Upper lobe of right lung (tissue), 1 donor: ENCODE measurements at regions not wholly inside any gene's neighbourhood (a gene's known extent, or its start where the extent isn't known, plus 50 kb on each side); places are given as distances from the start of the nearest gene placed in this dataset.
"Not testable (repeated sequence)": the region's sequence is repeated elsewhere in the genome, so short reads cannot be mapped to it uniquely, and the experiment has no call there.

Experiments
- ATAC-seq: fragments of 200-7000 bp; cut with Tn5 transposase; one replicate; pipeline ENCODE4 v1.9.1; 2020; ENCODE audit warnings: mild to moderate bottlenecking, moderate library complexity
- DNase-seq: peaks from one replicate; pipeline ENCODE4 v3.0.0-alpha.2; 2020
- H3K27ac ChIP-seq: fragments of 200-600 bp; one replicate; pipeline ENCODE4 v1.8.0; 2022
- H3K27me3 ChIP-seq: fragments of 200-600 bp; one replicate; pipeline ENCODE4 v1.8.0; 2022; ENCODE audit warnings: mild to moderate bottlenecking
- H3K36me3 ChIP-seq: fragments of 200-600 bp; one replicate; pipeline ENCODE4 v1.8.0; 2022
- H3K4me1 ChIP-seq: fragments of 200-600 bp; one replicate; pipeline ENCODE4 v1.8.0; 2022
- H3K4me3 ChIP-seq: fragments of 200-600 bp; one replicate; pipeline ENCODE4 v1.8.0; 2022; ENCODE audit warnings: mild to moderate bottlenecking
- H3K9me3 ChIP-seq: fragments of 200-600 bp; one replicate; pipeline ENCODE4 v1.8.0; 2022
- CTCF ChIP-seq: fragments of 200-600 bp; IDR thresholded peaks from one replicate; pipeline ENCODE4 v1.8.0; 2022; ENCODE audit warnings: antibody characterized with exemption
- intact Hi-C: fragments of 100-400 bp; cut with DNase I; formaldehyde crosslinking; loops from one replicate; pipeline ENCODE4 v1.11.0; 2022
- donor health status: DM: no; HTN: yes; CAD: no; lungs with severe emphysema.

DNA sequence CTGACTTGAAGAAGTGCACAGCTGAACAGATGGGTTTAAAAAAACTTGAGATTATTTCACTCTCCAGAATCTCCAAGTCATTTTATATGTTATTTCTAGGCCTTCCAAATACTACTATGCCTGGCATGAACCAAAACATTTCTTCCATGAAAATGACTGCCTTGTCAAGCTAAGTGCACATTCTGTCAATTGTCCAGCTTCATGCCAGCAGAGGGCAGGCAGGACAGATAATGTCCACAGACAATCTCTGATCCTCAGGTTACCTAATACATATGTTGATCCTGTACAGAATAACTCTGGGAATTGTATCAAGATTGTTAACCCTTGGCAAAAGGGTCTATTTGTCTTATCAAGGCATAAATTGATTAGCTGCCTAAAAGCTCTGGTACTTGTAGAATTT, 229.5 kb downstream of the AASDHPPT start:
- no peak for ATAC-seq
- no peak for TF ChIP-seq CTCF

DNA sequence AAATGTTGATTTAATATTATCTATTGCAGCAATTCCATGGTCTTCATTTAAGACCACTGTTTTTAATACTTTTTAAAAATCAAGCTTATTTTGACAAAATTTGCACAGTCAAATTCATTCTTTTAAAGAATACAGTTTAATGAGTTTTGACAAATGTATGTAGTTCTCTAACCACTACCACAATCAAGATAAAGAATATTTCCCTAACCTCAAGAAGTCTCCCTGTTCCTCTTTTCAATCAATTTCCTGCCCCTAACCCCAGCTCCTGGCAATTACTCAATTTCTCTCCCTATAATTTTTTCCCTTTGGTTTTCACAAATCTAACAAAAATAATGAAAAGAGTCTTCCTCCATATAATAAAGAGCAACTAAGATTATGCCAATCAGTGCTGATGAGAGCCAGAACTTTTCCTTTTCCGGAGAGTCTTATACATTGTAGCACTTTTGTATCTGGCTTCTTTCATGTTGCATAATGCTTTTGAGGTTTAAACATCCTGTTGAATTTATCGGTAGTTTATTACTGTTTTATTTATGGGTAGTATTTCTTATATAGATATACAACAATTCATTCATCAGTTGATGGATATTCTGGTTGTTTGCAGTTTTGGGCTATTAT, 231.7 kb downstream of the AASDHPPT start:
- H3K4me3 ChIP-seq: no peak overlapping the region
- DNase-seq (no peak), ATAC-seq (no peak)
- intact Hi-C loops: no loop called here
- H3K27me3 ChIP-seq: no peaks in the 10 kb centered on the region
- no peak for TF ChIP-seq CTCF
- H3K27ac ChIP-seq: no peak overlapping the region
- H3K36me3 ChIP-seq: no peaks in the 10 kb centered on the region
- H3K4me1 ChIP-seq: no peaks in the 10 kb centered on the region
- H3K9me3 ChIP-seq: no peaks in the 10 kb centered on the region

More for the DNA sequence above, 229.5 kb downstream of the AASDHPPT start:
- DNase-seq: no peak
- intact Hi-C loops: no loop called here
- no peak overlapping the region for H3K4me3 ChIP-seq
- no peaks in the 10 kb centered on the region for H3K9me3 ChIP-seq
- H3K36me3 ChIP-seq: no peaks in the 10 kb centered on the region
- H3K4me1 ChIP-seq: no peaks in the 10 kb centered on the region
- no peaks in the 10 kb centered on the region for H3K27me3 ChIP-seq
- no peak overlapping the region for H3K27ac ChIP-seq

- no peaks in the 10 kb centered on the region for H3K27me3 ChIP-seq
- H3K4me3 ChIP-seq: no peak overlapping the region
- H3K4me1 ChIP-seq: no peaks in the 10 kb centered on the region
- ATAC-seq: no peak
- H3K36me3 ChIP-seq: no peaks in the 10 kb centered on the region
- intact Hi-C loops: no loop called here
- TF ChIP-seq CTCF: no peak
- no peak for DNase-seq
- H3K9me3 ChIP-seq: no peaks in the 10 kb centered on the region
- H3K27ac ChIP-seq: no peak overlapping the region
Measured at GRCh38 chr11:106311531-106312230, 234.2 kb downstream of the AASDHPPT start.

DNA sequence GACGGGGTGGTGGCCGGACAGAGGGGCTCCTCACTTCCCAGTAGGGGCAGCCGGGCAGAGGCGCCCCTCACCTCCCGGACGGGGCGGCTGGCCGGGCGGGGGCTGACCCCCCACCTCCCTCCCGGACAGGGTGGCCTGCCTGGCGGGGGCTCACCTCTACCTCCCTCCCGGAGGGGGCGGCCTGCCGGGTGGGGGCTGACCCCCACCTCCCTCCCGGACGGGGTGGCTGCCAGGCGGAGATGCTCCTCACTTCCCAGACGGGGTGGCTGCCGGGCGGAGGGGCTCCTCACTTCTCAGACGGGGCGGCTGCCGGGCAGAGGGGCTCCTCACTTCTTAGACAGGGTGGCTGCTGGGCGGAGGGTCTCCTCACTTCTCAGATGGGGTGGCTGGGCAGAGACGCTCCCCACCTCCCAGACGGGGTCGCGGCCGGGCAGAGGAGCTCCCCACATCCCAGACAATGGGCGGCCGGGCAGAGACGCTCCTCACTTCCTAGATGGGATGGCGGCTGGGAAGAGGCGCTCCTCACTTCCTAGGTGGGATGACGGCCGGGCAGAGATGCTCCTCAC, 239.8 kb downstream of the AASDHPPT start:
- intact Hi-C loops, H3K27ac ChIP-seq, ATAC-seq, H3K36me3 ChIP-seq, H3K4me1 ChIP-seq, H3K4me3 ChIP-seq, H3K27me3 ChIP-seq, DNase-seq, H3K9me3 ChIP-seq: not testable (repeated sequence)

- Histone ChIP-seq H3K27ac (no peak overlapping the region), H3K4me1 (no peaks in the 10 kb centered on the region), H3K4me3 (no peak overlapping the region), H3K27me3 (no peaks in the 10 kb centered on the region), H3K9me3 (no peaks in the 10 kb centered on the region), H3K36me3 (no peaks in the 10 kb centered on the region)
- ATAC-seq (no peak), DNase-seq (no peak)
- intact Hi-C loops: no loop called here
- no peak for TF ChIP-seq CTCF
Measured at GRCh38 chr11:106321601-106322000, 244.1 kb downstream of the AASDHPPT start.

DNA sequence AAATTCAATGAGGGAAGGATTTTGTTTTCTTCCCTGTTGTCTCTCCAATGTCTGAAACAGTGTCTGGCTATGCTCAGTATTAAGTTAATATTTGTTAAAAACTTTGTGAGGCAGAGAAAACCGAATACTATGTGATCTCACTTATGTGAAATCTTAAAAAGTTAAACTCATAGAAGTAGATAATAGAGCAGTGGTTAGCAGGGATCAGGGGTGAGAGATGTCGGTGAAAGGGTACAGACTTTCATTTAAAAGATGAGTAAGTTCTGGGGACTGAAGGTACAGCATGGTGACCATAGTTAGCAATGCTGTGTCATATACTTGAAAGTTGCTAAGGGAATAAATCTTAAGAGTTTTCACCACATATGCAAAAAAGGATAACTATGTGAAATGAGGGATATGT, 244.6 kb downstream of the AASDHPPT start:
- no peaks in the 10 kb centered on the region for H3K9me3 ChIP-seq
- H3K36me3 ChIP-seq: no peaks in the 10 kb centered on the region
- ATAC-seq (no peak), DNase-seq (no peak)
- no peaks in the 10 kb centered on the region for H3K4me1 ChIP-seq
- TF ChIP-seq CTCF: no peak
- intact Hi-C loops: no loop called here
- no peak overlapping the region for H3K4me3 ChIP-seq
- H3K27me3 ChIP-seq: no peaks in the 10 kb centered on the region
- H3K27ac ChIP-seq: no peak overlapping the region
